ENCODE measurements at regions not wholly inside any gene's neighbourhood (a gene's known extent, or its start where the extent isn't known, plus 50 kb on each side); places are given as distances from the start of the nearest gene placed in this dataset.

DNA sequence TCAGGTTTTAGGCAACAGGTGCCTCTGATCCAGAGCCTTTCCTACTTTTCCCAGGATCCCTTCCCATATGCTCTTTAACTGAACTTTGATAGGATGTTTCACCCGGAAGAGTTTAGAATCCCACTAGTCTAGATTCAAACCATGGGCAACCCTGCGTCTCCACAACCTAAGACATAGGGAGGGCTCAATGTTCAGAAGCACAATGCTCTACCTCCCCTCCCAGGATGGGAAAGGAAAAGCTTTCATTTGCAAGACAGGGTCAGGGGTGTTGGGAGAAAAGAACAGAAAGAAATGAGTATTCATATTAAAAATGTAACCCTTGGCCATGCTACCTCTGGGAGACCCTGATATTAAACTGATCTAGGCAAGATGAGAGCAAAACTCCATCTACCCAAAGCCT is 230.4 kb downstream of the MREG start:
- Histone ChIP-seq H3K27me3 (ENCODE audit: control insufficient read depth in 4 of 4, insufficient read depth in 4 of 4, low read length in 3 of 4) (no peaks in the 10 kb centered on the region), H3K4me3 (ENCODE audit: low read depth in 1 of 3, low read length in 3 of 3) (no peak overlapping the region), H3K36me3 (ENCODE audit: control insufficient read depth in 4 of 4, insufficient read depth in 3 of 4, low read depth in 1 of 4, low read length in 3 of 4) (no peaks in the 10 kb centered on the region), H3K9me3 (ENCODE audit: control insufficient read depth in 4 of 4, low read length in 3 of 4) (no peaks in the 10 kb centered on the region), H3K4me1 (ENCODE audit: control insufficient read depth in 4 of 4, insufficient read depth in 4 of 4, low read length in 3 of 4) (no peaks in the 10 kb centered on the region), H3K9ac (ENCODE audit: low read depth in 1 of 2, low read length in 2 of 2) (no peak overlapping the region), H3K27ac (ENCODE audit: low read depth in 1 of 2, low read length in 2 of 2) (no peak overlapping the region)
- peak in 1 of 2 donors; percentile 17 for TF ChIP-seq RAD21 (IDR thresholded peaks at IDR 0.05)
- no peak for TF ChIP-seq HNF4A (conservative IDR thresholded peaks at IDR 0.05)
- no peak for DNase-seq (ENCODE audit: low spot score)
- 94% methylated on average over 2 of the region's 2 CpGs for WGBS

DNA sequence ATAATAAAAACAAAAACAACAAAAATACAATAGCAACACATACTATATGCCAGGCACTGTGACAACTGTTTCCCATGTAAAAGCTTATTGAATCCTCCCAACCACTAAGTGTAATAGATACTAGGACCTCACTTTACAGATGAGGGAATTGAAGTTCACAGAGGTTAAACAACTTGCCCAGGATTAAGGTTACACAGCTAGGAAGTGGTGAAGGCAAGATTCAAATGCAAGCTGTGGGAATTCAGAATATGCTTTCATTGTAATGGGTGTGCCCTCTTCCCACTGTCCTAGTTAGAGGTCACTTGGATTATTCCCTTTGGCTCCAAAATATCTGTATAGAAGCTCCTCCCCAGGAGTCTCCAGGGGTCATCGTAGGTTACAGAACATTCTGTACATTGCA is 231.1 kb downstream of the MREG start:
- TF ChIP-seq FOXA2 (IDR thresholded peaks at IDR 0.05) (no peak), RXRA (IDR thresholded peaks at IDR 0.05) (no peak), EGR1 (IDR thresholded peaks at IDR 0.05; ENCODE audit: low read depth in 2 of 2) (no peak)
- TF ChIP-seq, protein P1, sequence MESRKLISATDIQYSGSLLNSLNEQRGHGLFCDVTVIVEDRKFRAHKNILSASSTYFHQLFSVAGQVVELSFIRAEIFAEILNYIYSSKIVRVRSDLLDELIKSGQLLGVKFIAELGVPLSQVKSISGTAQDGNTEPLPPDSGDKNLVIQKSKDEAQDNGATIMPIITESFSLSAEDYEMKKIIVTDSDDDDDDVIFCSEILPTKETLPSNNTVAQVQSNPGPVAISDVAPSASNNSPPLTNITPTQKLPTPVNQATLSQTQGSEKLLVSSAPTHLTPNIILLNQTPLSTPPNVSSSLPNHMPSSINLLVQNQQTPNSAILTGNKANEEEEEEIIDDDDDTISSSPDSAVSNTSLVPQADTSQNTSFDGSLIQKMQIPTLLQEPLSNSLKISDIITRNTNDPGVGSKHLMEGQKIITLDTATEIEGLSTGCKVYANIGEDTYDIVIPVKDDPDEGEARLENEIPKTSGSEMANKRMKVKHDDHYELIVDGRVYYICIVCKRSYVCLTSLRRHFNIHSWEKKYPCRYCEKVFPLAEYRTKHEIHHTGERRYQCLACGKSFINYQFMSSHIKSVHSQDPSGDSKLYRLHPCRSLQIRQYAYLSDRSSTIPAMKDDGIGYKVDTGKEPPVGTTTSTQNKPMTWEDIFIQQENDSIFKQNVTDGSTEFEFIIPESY (IDR thresholded peaks at IDR 0.05), result no peak
- TF ChIP-seq, protein P2, sequence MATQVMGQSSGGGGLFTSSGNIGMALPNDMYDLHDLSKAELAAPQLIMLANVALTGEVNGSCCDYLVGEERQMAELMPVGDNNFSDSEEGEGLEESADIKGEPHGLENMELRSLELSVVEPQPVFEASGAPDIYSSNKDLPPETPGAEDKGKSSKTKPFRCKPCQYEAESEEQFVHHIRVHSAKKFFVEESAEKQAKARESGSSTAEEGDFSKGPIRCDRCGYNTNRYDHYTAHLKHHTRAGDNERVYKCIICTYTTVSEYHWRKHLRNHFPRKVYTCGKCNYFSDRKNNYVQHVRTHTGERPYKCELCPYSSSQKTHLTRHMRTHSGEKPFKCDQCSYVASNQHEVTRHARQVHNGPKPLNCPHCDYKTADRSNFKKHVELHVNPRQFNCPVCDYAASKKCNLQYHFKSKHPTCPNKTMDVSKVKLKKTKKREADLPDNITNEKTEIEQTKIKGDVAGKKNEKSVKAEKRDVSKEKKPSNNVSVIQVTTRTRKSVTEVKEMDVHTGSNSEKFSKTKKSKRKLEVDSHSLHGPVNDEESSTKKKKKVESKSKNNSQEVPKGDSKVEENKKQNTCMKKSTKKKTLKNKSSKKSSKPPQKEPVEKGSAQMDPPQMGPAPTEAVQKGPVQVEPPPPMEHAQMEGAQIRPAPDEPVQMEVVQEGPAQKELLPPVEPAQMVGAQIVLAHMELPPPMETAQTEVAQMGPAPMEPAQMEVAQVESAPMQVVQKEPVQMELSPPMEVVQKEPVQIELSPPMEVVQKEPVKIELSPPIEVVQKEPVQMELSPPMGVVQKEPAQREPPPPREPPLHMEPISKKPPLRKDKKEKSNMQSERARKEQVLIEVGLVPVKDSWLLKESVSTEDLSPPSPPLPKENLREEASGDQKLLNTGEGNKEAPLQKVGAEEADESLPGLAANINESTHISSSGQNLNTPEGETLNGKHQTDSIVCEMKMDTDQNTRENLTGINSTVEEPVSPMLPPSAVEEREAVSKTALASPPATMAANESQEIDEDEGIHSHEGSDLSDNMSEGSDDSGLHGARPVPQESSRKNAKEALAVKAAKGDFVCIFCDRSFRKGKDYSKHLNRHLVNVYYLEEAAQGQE (IDR thresholded peaks at IDR 0.05), result no peak
- TF ChIP-seq, protein P3, sequence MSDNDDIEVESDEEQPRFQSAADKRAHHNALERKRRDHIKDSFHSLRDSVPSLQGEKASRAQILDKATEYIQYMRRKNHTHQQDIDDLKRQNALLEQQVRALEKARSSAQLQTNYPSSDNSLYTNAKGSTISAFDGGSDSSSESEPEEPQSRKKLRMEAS (IDR thresholded peaks at IDR 0.05), result no peak
- H3K27me3 ChIP-seq (ENCODE audit: control insufficient read depth in 4 of 4, insufficient read depth in 4 of 4, low read length in 3 of 4), result no peaks in the 10 kb centered on the region
- no peak overlapping the region for H3K27ac ChIP-seq (ENCODE audit: low read depth in 1 of 2, low read length in 2 of 2)
- no peak for DNase-seq (ENCODE audit: low spot score)
- H3K9me3 ChIP-seq (ENCODE audit: control insufficient read depth in 4 of 4, low read length in 3 of 4), result no peaks in the 10 kb centered on the region
- H3K36me3 ChIP-seq (ENCODE audit: control insufficient read depth in 4 of 4, insufficient read depth in 3 of 4, low read depth in 1 of 4, low read length in 3 of 4), result no peaks in the 10 kb centered on the region
- H3K4me1 ChIP-seq (ENCODE audit: control insufficient read depth in 4 of 4, insufficient read depth in 4 of 4, low read length in 3 of 4), result no peaks in the 10 kb centered on the region
- no peak overlapping the region for H3K9ac ChIP-seq (ENCODE audit: low read depth in 1 of 2, low read length in 2 of 2)
- no peak overlapping the region for H3K4me3 ChIP-seq (ENCODE audit: low read depth in 1 of 3, low read length in 3 of 3)
- 89% methylated on average over 1 of the region's 1 CpG for WGBS

DNA sequence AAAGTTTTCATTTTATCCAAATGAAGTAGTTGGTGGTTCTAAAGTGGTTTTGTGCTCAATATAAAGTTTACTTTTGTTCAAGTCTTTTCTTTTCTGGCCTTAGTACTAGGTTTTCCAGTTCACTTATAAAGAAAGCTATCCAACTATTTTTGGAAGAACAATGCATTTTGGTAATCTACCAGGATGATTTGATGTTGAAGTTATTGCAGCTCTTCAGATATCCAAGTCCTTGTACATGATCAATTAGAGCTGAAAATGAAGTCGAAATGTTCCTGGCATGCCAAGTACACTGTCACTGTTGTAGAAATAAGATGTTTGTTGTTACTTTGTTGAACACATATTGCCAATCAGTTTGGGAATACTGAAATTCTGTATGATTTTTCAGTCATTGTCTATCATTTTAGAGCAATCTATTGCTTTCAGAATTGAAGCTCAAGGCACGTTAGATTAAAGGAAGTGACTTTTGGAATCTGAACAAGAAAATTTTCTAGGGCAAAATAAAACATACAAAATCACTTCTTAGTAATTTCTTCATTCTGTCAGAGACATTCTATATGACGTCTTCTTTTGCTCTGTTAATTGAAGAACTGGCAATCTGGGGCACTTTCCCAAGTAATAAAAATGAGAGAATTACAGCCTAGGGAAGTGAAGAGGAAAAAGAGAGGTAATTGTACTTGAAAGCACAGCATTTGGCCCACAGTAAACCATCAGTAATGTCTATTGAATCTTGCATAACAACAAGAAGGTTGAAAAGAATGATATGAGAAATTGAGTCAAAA is 232.3 kb downstream of the MREG start:
- Histone ChIP-seq H3K4me3 (ENCODE audit: low read depth in 1 of 3, low read length in 3 of 3) (no peak overlapping the region), H3K36me3 (ENCODE audit: control insufficient read depth in 4 of 4, insufficient read depth in 3 of 4, low read depth in 1 of 4, low read length in 3 of 4) (no peaks in the 10 kb centered on the region), H3K27ac (ENCODE audit: low read depth in 1 of 2, low read length in 2 of 2) (no peak overlapping the region), H3K4me1 (ENCODE audit: control insufficient read depth in 4 of 4, insufficient read depth in 4 of 4, low read length in 3 of 4) (no peaks in the 10 kb centered on the region), H3K27me3 (ENCODE audit: control insufficient read depth in 4 of 4, insufficient read depth in 4 of 4, low read length in 3 of 4) (no peaks in the 10 kb centered on the region), H3K9me3 (ENCODE audit: control insufficient read depth in 4 of 4, low read length in 3 of 4) (no peaks in the 10 kb centered on the region), H3K9ac (ENCODE audit: low read depth in 1 of 2, low read length in 2 of 2) (no peak overlapping the region)
- WGBS, result 73% methylated on average over 3 of the region's 3 CpGs
- DNase-seq (ENCODE audit: low spot score), result no peak
- TF ChIP-seq, protein P4, sequence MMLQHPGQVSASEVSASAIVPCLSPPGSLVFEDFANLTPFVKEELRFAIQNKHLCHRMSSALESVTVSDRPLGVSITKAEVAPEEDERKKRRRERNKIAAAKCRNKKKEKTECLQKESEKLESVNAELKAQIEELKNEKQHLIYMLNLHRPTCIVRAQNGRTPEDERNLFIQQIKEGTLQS (IDR thresholded peaks at IDR 0.05), result no peak
- TF ChIP-seq HNF4G (IDR thresholded peaks at IDR 0.05), result no peak
- no peak for TF ChIP-seq GABPA (IDR thresholded peaks at IDR 0.05 in 1 of 2, conservative IDR thresholded peaks at IDR 0.05 in 1 of 2)

Measured in liver (tissue), 7 donors.